T follicular helper cell (primary cell): ENCODE measurements at regions not wholly inside any gene's neighbourhood (a gene's known extent, or its start where the extent isn't known, plus 50 kb on each side); places are given as distances from the start of the nearest gene placed in this dataset.
"Not testable (repeated sequence)": the region's sequence is repeated elsewhere in the genome, so short reads cannot be mapped to it uniquely, and the experiment has no call there.

ENCODE experiments used
- DNase-seq: peaks from one replicate; pipeline ENCODE4 v3.0.0-alpha.2; 2020; ENCODE audit warnings: low read depth

DNA sequence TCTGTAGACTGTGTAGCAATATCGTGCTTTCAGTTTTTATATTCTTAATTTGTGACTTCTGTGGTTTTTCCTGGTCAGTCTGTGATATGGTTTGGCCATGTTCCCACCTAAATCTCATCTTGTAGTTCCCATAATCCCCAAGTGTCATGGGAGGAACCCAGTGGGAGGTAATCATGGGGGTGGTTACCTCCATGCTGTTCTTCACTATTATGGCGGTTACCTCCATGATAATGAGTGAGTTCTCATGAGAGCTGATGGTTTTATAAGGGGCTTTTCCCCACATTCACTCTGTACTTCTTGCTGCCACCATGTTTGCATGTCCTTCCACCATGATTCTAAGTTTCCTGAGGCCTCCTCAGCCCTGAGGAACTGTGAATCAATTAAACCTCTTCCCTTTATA is 169.8 kb downstream of the LEPR start:
- no peak for DNase-seq

DNA sequence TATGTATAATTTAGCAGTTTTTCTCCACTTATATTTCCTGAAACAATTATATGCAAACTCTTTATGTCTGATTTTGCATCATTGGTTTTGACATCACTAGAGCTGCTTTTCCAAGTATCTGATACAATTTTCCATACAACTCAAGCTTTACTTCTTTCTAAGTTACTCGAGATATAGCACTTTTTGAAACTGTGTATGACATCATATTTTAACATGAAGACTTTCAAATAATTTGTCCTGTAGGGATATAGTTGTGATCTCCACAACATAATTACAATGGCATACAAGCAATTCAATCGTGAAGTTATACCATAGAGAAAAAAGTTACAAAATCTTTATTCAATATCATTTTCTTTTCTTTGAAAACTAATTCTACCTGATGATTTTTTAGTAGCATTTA is 173.0 kb downstream of the LEPR start:
- DNase-seq = no peak

DNA sequence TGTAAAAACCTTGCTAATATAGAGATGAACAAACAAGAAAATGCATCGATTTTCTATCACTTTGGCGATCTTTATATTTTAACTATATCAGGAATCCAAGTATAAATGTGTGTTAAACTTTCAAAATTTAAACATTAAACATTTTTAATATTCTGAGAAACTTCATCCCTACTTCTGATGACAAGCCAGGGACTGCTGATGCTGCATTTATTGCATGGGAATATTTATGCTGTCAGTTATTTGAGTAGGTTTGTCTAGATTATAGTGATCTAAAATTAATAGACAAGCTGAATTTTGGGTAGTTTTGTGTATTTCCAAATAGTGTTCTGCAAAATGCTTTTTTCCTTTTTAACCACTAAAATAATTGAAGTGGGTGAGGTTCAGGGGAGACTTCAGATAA is 175.3 kb downstream of the LEPR start:
- no peak for DNase-seq

DNA sequence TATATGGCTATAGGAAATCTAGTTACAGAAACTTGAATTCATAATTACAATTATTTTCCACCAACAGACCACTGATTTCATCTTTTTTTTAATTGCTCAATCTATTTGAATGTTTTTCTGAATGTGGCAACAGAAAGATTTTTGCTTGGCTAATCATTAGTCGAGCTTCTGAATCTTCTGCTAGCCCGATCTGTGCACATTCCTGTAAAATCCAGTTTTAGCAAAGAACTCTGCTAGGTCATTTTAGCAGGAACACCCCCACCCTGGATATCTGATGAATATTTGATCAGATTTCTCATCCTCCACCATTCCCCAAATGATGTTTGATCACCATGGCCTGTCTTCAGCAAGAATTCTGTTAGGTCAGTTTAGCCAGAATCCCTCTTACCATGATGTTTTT is 176.3 kb downstream of the LEPR start:
- no peak for DNase-seq

DNA sequence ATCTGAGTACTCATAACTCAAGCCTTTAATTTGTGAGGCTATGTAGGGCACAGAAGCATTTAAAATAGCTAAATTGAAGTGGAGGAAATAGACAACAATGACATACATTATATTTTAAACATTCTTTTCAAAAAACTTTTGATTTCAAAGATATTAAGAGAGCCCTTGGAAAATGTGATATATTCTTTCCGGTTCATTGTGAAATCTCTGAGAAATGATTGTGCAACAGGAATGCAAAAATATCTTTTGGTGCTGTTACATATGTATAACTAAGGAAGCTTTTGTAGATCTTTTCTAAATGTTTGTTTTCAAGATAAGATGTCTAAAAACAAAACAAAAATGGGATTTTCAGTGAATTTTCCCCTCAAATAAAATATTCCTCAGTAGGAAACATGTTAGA is 185.2 kb downstream of the LEPR start:
- no peak for DNase-seq

DNA sequence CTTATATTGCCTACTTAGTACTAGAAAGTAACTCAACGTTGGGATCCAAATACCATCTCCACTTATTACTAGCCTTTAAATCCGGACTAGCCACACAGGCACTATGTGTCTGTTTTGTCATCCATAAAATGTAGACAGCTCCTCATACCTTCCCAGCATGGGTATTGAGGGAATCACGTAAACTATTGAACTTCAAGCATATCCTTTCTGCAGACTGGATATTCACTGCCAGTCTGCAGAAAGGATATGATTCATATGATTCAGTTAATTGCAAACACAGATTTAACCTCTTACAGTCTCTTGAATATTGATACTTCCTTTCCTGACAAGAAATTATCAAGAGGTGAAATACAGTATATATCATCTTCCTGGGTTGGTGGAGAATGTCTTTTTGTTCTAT is 186.0 kb downstream of the LEPR start:
- DNase-seq = no peak

DNA sequence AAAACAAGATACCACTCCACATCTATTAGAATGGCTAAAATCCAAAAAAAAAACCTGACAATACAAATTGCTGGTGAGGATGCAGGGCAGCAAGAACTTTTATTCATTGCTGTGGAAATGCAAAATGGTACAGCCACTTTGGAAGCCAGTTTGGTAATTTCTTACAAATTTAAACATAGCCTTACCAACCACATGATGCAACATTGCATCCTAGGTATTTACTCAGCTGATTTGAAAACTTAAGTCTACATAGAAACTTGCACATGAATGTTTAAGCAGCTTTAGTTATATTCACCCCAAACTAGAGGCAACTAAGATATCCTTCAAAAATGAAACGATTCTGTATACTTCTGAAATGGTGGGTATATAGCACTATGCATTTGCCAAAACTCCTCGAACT is 178.8 kb upstream of the PDE4B start:
- no peak for DNase-seq

DNA sequence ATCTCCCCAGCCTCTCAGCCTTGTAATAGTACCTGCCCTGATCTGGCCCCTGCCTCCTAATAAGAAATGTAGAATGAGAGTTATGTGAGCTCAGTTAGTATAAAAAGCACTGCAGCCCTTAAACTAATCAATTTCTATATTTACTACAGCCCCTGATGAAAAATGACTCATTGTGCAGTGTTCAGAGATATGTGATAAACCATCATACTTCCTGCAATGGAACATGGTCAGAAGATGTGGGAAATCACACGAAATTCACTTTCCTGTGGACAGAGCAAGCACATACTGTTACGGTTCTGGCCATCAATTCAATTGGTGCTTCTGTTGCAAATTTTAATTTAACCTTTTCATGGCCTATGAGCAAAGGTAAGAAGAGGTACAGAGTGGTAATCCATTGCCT is 176.8 kb upstream of the PDE4B start:
- DNase-seq = no peak

DNA sequence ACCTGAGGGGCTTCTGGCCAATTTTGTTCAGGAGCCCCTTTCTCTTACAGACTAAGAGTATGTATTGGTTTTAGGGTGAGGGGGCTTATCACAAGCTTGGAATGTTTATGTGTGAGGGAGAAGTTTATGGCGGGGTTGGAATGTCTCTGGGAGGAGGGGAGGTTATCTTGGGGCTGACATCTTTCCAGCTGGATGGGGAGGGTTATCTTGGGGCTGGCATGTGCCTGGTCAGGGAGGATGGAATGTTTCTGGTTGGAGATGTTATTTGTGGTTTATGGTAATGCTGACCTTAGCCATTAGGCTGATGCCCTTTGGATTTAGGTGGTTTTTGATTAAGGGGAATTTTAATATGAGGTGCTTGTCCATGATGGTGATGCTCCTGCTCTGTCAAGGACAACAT is 171.0 kb upstream of the PDE4B start:
- DNase-seq = not testable (repeated sequence)

DNA sequence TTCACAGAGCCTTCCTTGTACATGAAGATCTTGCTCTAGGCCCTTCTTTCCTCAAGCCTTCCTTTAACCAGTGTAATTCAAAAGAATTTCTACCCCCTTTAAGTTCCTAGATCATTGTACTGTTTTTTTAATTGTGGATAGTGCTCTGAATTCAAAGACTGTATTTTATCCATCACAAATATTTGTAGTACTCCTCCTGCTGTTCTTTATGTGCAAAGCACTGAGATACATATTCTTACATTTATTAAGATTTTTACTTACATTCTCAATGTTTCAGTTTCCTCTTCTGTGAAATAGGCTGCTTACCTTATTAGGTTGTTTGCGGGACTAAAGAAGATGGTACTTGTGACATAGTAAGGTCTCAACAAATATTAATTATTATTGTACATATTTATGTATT is 168.8 kb upstream of the PDE4B start:
- DNase-seq = no peak

DNA sequence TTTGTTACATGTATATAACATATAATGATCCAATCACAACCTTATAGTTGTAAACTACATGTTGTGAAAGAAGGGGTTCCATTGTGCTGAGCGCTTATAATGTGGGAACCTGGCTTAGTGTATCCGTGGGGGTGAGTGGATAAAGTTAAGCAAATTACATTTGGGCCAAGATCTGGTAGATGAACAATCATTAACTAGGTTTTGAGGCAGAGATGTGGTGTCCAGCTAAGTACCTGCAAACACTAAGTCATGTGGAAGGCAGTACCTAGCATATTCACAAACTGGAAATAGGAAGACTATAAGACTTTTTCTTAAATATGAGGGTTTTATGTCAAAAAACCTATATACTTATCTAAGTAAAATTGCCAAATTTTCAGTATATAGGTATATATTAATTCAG is 167.2 kb upstream of the PDE4B start:
- DNase-seq = no peak

DNA sequence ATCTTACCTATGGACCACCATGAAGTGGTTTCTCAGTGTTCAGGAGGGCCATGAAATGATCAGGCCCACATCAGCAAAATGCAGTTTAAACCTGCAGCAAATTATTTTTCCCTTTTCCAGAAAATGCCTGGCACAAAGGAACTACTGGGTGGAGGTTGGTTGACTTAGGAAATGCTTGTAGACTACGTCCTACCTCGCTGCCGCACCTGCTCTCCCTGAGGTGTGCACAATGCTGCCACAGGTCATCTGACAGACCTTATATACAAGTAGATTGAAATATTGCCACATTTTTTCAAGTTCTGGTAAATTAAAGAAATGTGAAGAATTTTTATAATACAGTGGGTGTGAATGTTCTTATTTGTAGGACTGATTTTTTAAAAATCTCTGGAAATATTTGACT is 166.7 kb upstream of the PDE4B start:
- no peak for DNase-seq

DNA sequence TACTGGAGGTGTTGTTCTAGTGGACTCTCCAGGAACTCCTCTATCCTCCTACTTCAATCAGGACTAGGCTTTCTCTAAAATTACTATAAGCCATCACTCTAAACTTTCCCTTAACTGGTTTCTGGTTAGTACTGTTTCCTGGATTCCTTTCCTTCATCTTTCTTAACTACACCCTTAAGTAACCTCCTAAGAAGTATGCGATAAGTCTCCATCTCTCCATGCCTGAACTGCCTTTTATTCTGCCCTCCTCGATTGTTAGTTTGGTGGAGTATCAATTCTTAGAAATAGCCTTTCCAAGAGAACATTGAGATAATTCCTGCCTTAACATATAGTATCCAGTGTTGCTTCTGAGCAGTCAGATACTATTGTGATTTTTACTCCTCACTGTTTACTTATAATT is 162.9 kb upstream of the PDE4B start:
- DNase-seq = no peak

DNA sequence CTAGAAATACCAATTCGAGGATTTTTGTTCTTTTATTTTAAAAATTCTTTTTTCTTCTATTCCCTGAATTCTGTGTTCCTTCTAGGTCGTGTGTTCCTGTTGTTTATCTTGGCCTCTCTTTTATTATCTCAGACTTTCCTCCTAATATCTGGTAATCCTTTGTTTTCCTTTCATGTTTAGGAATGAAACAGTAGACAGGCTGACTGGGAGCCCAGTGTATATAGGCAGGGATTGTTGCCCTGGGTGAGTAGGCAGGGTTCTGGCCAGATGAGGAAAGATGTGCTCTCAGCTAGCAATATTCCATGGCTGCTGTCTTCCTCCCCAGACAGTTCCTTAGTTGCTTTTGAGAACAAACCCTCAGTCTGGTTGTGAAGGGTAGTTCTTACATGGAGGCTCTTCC is 161.8 kb upstream of the PDE4B start:
- no peak for DNase-seq

DNA sequence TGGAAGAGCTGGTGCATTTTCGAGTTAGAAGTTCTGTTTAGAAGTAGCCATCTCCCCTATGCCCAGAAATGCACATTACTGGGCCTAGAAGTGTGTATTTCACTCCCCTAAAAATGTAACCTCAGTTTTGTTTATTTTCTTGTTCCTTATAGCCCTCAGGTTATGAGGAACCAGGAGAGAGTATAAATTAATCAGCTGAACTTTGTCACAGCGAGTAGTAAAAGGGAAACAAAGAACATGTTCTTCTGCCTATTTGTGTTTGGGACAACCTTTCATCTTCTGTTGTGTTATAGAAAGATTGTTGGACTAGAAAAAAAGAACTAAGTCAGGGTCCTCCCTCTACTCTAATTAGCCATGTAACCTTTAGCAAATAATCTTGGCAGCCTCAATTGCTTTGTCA is 160.5 kb upstream of the PDE4B start:
- no peak for DNase-seq

DNA sequence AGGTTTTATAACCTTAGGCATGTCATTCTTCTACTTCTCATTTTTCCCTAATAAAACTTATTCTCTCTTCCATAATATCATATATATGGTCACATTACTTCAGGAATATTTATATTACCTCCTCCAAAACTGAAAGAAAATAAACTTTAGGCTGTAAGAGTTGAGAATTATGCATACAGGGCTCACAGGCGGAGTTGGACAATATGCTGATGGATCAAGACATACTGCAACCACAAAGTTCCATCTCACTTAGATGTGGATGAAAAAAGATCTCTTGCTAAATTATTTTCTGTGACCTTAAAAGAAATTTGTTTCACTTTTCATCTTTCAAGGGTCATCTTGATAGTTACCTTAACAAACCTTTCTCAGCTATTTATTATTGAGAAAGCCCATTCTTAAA is 152.6 kb upstream of the PDE4B start:
- no peak for DNase-seq

DNA sequence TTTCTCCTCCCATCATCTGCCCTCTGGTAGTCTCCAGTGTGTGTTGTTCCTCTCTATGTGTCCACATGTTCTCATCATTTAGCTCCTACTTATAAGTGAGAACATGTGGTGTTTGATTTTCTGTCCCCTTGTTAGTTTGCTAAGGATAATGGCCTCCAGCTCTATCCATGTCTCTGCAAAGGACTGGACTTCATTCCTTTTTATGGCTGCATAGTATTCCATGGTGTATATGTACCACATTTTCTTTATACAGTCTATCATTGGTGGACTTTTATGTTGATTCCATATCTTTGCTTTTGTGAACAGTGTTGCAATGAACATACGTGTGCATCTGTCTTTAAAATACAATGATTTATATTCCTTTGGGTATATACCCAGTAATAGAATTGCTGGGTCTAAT is 143.5 kb upstream of the PDE4B start:
- DNase-seq = not testable (repeated sequence)

DNA sequence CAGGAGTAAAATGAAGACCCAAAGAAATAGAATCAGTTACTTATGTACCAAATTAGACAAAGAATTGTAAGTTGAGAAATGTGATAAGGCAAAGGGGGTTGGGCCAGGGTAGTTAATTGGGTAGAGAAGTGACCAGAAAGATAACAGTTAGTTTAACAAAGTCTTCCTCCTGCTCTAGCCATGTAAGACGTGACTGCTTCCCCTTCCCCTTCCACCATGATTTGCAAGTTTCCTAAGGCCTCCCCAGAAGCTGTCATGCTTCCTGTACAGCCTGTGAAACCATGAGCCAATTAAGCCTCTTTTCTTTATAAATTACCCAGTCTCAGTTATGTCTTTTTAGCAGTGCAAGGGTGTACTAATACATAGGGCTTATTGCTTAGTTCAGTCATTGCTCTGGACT is 142.0 kb upstream of the PDE4B start:
- DNase-seq = no peak

DNA sequence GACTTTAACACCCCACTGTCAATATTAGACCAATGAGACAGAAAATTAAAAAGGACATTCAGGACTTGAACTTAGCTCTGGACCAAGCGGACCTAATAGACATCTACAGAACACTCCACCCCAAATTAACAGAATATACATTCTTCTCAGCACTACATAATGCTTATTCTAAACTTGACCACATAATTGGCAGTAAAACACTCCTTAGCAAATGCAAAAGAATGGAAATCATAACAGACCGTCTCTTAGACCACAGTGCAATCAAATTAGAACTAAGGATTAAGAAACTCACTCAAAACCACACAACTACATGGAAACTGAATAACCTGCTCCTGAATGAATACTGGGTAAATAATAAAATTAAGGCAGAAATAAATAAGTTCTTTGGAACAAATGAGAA is 138.2 kb upstream of the PDE4B start:
- not testable (repeated sequence) for DNase-seq

DNA sequence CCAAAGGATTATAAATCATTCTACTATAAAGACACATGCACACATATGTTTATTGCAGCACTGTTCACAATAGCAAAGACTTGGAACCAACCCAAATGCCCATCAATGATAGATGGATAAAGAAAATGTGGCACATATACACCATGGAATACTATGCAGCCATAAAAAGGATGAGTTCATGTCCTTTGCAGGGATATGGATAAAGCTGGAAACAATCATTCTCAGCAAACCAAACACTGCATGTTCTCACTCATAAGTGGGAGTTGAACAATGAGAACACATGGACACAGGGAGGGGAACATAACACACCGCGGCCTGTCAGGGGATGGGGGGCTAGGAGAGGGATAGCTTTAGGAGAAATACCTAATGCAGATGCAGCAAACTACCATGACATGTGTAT is 135.1 kb upstream of the PDE4B start:
- DNase-seq = not testable (repeated sequence)

DNA sequence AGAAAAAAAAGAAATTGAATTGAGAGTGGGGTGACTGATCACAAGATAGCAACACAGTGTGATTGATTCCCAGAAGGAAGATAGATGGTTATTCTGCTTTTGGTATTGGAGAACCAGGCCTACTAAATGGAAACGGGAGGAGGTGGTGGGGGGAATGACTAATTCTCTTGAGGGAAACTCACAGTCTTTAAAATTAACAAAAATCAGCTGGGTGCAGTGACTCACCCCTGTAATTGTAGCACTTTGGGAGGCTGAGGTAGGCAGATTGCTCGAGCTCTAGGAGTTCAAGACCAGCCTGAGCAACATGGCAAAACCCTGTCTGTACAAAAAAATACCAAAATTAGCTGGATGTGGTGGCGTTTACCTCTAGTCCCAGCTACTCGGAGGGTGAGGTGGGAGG is 134.6 kb upstream of the PDE4B start:
- DNase-seq = no peak

DNA sequence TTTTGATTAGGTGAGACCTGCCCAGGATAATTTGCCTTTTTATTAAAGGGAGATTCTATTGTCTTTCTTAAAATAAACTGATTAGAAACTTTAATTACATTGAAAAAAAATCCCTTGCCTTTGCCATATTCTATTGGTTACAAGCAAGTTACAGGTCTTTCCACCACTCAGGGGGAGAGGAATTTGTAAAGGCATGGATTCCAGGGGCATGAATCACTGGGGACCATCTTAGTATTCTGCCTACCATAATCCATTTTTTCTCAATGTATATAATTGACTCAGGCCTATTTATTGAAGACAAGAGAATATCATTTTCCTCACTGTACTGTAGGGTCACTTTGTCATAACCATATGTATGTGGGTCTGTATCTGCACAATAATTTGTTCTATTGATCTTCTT is 124.3 kb upstream of the PDE4B start:
- DNase-seq = no peak

DNA sequence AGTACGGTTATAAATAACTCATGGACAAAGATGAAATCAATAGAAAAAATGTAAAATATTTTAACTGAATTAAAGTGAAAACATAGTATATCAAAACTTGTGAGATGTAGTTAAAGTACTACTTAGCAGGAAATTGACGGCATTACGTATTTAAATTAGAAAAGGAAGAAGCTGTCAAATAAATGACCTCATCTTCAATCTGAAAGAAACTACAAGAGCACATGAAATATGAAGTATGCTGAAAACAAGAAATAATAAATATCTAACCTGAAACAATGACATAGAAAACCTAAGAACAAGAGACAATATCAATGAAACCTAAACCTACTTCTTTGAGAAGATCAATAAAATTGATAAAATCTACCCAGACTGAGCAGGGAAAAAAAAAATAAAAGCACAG is 122.2 kb upstream of the PDE4B start:
- no peak for DNase-seq

DNA sequence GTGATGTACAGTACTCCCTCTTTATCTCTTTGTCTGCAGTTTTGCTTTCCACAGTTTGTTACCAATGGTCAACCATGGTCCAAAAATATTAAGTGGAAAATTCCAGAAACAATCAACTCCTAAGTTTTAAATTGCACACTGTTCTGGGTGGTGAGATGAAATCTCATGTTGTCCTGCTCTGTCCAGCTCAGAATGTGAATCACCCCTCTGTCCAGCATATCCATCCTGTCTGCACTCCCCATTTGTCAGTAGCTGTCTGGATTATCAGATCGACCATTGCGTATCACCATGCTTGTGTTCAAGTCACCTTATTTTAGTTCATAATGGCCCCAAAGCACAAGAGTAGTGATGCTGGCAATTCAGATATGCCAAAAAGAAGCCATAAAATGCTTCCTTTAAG is 118.2 kb upstream of the PDE4B start:
- DNase-seq = no peak

DNA sequence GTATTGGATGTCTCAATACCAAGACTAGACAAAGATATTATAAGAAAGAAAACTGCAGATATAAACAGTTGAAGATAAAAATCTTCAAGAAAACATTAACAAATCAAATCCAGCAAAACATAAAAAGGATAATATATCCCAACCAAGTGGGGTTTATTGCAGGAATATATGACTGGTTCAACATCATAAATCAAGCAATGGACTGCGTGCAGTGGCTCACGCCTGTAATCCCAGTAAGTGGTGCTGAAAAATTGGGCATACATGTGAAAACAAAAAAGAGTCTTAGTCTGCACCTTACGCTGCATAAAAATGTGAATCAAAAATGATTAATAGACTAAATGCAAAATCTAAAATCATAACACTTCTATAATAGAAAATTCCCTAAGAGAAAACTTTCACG is 112.9 kb upstream of the PDE4B start:
- DNase-seq = no peak
